ENCODE measurements at regions not wholly inside any gene's neighbourhood (a gene's known extent, or its start where the extent isn't known, plus 50 kb on each side); places are given as distances from the start of the nearest gene placed in this dataset.

GRCh38 chr6:2534406-2535042 is 216.2 kb downstream of the MYLK4 start:
- no peak for DNase-seq

DNA sequence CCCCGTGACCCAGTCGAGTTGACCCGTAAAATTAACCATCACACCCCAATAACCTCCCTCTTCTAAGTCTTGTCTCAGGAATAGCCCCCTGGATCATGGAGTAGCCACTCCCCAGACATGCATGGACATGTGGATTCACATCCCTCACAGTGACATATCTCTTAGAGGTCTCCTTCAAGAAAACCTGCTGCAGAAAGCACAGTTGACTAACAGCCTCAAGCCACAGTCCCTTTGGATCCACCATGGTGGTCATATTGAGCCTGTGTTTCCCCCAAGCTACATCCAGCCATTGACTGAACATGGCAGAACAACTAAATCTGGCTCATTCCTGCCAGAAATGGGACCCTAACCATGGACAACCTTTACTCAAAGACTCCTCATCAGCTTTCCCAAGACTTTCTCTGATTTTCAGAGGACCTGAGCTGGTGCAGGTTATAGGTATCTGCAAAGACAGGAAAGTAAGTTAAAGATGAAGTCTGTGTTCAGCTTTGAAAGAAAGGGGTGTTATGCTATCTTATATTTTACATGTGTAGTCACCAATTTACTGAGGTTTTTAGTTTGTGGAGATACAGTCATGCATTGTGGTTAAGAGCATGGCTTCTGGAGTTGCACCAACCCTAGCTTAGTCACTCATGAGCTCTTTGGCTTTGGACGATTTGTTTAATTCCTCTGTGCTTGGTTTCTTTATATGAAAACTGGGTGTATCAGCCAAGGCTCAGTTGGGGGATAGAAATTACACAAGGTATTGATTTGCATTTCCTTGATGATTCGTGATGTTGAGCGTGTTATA is 219.1 kb downstream of the MYLK4 start:
- DNase-seq: no peak

- DNase-seq: no peak
Measured at GRCh38 chr6:2529211-2529719, 221.5 kb downstream of the MYLK4 start.

DNA sequence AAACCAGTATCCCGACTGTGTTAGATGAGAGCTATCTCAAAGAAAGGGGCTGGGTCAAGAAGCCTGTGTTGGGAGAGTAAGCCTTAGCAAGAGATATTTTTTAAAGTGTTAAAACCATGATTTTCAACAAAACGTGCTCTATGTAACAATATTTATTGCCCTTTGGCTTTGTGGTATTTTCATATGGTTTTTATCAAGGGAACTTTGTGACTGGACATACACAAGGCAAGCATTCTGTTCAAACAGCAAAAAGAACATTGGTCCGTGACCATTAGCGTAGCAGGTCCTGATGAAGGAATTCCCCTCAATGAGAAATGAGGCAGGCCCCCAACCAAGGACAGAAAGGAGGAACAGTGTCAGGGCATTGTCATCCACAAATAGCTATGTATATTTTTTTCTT is 222.6 kb downstream of the MYLK4 start:
- DNase-seq: no peak

DNA sequence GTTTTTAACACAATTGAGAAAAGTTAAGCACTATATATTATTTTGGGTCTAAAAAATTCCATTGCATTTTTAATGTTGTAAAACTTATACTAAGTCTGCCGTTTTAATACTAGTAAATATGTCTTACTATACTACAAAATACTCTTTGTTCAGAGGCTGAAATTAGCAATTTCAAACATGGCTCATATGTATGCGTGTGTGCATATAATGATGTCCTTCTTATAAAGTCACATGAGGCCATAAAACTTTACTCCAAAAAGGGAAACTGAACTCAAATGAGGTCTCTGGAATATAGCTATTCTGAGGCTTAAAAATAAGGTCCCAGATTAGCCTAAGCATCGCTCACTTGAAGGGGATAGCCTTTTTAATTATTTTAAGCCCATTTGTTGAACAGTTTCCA is 224.0 kb downstream of the MYLK4 start:
- DNase-seq: no peak

GRCh38 chr6:2524090-2524489 is 226.6 kb downstream of the MYLK4 start:
- no peak for DNase-seq

- DNase-seq: no peak
Measured at GRCh38 chr6:2523061-2523460, 227.7 kb downstream of the MYLK4 start.

- DNase-seq: no peak
Measured at GRCh38 chr6:2522521-2522920, 228.2 kb downstream of the MYLK4 start.

DNA sequence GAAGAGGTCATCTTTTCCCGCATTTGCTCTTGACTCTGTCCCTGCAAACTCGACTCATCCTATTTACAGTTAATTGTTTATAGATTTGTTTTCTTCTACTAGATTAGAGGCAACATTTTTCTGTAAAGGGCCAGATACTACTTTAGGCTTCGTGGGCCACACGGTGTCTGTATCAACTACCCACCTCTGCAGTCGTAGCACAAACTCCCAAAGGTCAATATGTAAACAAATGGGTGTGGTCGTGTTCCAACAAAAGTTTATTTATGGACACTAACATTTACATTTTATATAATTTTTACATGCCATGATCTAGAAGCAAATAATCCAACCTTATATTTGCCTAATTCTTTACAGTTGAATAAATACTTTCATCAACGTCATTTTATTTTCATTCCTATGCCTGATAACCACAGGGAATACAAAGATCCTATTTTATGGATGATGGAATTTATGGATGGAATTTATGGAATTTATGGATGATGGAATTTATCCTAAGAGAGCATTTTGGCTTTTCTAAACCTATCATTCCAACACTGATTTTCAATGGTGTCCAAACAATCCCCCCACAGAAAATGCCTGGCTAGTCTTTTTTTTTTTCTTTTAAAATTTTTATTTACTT is 232.8 kb downstream of the MYLK4 start:
- DNase-seq: no peak

DNA sequence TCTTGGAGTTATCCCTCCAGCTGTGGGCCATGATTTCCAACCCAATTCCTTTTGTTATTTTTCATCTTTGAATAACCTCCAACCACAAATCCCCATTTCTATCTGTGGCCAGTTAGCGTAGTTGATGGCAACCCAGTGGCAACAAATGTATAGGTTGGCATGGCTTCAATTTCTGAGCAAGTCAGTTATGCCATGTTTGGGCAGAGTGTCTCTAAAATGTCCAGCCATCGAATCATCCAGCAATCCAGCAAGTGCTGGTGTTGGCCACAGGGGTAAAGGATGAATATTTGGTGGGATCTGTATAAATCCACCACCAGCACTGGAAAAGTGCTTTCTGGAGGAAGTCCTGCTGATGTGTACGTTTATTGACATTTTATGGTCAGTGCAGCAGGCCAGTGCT is 233.3 kb downstream of the MYLK4 start:
- DNase-seq: no peak

DNA sequence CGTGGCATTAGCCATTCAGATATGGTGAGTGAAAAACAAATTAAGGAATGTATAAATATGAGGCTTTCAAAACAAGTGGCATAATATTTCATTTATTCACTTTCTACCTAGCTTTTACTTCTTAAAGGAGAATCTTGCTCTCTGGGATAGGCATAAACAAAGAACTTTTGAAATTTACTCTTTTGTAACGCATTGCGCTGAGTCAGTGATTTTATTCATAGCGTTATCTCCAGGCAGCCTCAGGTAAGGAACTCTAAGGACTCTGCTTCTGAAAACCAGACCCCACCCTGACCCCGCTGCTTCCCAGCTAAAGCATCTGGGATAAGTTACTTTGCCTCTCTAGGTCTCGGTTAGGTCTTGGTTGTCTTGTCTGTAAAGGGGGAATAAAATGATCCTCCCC is 234.7 kb downstream of the MYLK4 start:
- no peak for DNase-seq

DNA sequence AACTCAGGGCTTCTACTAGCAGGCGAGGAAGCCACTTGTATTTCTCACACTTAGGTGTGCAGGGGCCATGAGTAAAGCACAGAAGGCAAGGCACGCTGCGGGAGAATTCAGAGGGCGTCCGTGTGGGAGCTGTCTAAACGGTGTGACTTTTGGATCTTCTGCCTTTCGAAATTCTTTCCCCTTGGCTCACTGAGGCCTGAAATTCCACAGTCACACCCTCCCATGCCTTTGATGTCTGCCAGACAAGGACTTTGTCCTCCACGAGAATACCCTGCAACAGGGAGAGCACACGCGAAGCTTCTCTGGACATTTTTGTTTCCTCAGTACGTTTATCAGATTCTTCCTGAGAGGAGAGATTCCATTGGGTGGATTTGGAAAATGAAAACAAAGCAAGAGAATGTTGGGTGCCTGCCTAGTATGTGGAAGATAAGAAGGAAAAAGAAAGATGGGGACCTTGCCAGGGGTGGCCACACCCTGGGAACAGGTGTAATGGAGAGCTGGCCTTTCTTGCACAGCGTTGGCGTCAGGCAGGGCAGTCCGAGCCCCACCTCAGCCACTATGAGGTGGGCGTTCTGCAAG is 235.7 kb downstream of the MYLK4 start:
- DNase-seq: no peak

- DNase-seq: no peak
Measured at GRCh38 chr6:2512802-2513201, 237.9 kb downstream of the MYLK4 start.

DNA sequence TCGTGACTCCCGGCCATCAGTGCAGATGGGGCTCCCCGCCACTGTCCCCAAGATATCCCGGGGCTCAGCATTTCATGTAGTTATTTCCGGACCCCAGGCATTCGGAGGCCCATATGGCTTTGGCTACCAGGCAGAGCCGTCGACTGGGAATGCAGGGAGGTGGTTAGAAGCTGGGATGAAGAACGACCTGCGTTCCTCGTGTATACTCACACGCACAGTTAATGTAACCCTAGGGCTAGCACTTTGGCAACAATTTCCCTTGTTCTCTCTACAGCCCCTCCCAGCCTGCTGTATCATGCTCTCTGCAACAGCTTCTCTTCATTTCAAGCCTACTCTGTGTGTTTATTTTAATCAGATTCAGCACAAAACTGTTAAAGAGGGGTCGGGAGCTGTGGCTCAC is 240.4 kb downstream of the MYLK4 start:
- no peak for DNase-seq

DNA sequence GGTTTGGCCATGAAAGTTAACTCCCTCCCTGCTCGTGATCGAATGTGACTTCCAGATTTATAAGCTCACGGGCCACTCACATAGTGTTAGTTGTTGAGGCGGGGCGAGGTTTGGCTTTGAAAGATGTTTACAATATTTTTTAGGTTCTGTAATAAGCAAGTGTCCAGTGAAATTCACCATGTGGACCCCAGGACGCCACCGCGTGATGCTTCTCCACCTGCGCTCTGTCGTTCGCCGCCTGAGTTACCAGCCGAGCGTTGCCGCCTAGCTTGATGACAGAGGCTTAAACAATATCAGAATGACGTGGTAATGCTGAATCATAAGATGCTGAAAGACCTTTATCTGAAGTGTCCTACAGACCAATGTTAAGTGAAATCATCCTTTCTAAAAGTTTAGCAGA is 241.0 kb downstream of the MYLK4 start:
- no peak for DNase-seq

- DNase-seq: no peak
Measured at GRCh38 chr6:2508071-2508470, 242.7 kb downstream of the MYLK4 start.

GRCh38 chr6:2507521-2508037 is 243.1 kb downstream of the MYLK4 start:
- DNase-seq: no peak

- DNase-seq: no peak
Measured at GRCh38 chr6:2507016-2507415, 243.7 kb downstream of the MYLK4 start.

- DNase-seq: no peak
Measured at GRCh38 chr6:2505624-2506023, 245.1 kb downstream of the MYLK4 start.

GRCh38 chr6:2504495-2505064 is 246.1 kb downstream of the MYLK4 start:
- DNase-seq: no peak

GRCh38 chr6:2503816-2504494 is 246.8 kb downstream of the MYLK4 start:
- DNase-seq: no peak

- DNase-seq: no peak
Measured at GRCh38 chr6:2502998-2503674, 247.6 kb downstream of the MYLK4 start.
